ENCODE measurements at regions not wholly inside any gene's neighbourhood (a gene's known extent, or its start where the extent isn't known, plus 50 kb on each side); places are given as distances from the start of the nearest gene placed in this dataset.
A peak's percentile ranks its signal among the peaks of the same experiment; 100 is the strongest.
"Not testable (repeated sequence)": the region's sequence is repeated elsewhere in the genome, so short reads cannot be mapped to it uniquely, and the experiment has no call there.

GRCh38 chr1:232379063-232379434 lies 250.9 kb downstream of the SIPA1L2 start:
- no peak for DNase-seq

GRCh38 chr1:232378266-232379062 lies 251.5 kb downstream of the SIPA1L2 start:
- no peak for DNase-seq

DNA sequence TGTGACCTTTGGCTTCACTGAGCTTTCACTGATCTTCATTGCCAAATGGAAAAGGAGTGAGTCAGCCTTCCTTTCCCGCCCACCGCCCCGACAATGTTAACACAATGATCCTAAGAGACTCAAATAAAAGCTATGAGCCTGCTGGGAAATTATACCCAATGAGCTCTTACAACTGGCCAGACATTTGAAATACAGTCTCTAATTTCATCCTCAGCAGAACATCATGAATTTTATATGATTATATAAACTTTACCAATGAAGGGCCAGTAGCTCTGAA lies 252.5 kb downstream of the SIPA1L2 start:
- peak; percentile 59 to 73 (median 68) for DNase-seq

- no peak for DNase-seq
These were observed 253.1 kb downstream of the SIPA1L2 start for GRCh38 chr1:232376632-232377493.

DNA sequence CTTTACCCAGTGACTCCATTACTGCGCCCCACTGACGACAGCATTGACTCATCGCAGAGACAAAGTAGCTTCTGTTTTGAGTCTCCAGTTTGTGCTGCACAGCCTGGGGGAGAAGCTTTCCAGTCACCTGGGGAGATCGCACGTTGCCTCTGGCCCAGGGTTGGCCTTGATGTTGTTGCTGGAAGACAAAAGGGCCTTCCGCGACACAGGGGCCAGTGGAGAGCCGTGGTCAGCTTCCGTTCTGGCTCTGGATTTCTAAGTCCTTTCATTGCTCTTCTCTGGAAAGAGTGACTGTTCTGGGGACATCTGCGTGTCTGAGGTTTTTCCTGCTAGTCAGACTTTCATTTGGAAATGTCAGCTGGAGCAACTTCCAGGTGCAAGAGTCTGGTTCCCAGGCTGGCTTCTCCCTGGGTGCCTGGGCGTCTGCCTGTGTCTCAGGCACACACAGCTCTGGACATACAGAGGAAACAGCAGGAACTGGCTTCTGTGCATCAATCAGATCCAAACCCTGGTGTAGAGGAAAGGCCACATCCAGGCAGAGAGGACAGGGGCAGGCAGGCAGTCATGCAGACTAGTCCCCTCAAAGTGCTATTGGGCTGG lies 257.0 kb downstream of the SIPA1L2 start:
- no peak for DNase-seq

DNA sequence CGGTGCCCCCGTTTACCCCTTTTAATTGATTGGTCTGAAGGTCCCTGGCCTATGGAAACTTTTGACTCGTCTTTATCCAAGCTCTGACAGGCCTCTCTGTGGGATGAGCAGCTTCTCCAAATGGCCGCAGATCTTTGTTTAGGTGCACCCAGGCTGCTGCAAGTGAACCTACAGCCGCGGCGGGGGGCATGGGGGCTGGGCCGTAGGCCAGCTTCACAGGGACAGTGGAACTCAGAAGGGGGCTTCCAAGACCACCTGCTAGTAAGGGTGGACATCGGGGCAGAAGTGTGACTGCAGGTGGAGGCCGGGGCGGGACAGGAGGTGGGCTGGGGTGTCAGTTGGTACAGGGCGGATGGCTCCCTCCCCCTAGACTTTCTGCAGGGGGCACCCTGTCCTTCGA lies 257.5 kb downstream of the SIPA1L2 start:
- no peak for DNase-seq

DNA sequence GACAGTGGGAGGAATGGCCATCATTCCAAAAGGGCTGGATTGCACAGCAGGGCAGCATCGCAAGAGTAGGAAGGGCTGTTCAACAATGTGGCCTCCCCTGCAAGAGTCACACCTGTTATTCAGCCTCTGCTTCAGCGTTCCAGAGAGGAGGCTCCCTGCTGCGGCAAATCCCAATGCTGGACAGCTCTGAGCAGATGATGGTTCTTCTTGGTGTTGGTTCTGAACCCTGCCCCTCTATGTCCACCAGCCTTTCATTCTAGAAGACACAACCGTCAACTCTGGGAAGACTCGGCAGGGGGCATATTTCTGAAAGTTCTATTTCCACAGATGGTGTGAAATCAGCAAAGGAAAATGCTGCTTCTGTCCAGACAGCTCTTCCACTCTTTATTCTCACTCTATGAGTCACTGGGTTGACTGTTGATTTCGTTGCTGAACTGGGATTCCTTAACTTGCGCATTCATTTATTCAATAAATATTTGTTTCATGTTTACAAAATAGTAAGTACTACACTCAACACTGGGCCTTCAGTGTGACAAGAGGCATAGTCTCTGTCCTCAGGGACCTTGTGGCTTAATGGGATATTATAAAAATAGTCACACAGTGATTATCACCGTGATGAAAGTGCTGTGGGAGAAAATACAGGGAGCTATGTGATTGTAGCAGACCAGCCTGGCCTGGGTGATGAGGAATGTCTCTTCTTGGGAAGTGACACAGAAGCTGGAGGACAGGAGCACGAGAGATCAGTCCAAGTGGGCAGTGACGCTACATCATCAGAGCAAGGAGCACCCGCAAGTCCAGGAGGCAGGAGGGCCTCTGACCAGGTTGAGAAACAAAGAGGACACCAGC lies 260.3 kb downstream of the SIPA1L2 start:
- no peak for DNase-seq

DNA sequence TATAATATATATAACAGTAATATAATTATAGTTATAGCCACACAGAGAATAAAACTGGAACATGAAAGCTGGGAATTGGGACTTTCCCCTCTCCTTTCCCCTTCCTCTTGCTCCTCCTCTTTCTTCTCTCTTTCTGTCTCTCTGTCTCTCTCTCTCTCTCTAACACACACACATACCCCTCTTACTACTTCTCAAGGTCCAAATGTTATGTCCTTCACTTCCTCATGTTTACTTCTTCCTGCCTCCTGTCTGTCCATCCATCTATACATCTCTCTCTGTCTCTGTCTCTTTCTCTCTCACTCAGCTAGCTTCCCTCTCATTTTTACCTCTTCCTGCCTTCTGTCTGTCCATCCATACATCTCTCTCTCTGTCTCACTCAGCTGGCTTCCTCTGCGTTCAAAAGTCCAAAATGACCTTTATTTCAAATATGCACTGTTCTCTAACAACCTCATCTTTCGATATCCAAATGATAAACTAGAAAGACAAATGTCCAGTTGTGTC lies 261.1 kb downstream of the SIPA1L2 start:
- no peak for DNase-seq

GRCh38 chr1:232367293-232367692 lies 262.6 kb downstream of the SIPA1L2 start:
- DNase-seq, result no peak

- no peak for DNase-seq
These were observed 265.1 kb downstream of the SIPA1L2 start for GRCh38 chr1:232364654-232365382.

DNA sequence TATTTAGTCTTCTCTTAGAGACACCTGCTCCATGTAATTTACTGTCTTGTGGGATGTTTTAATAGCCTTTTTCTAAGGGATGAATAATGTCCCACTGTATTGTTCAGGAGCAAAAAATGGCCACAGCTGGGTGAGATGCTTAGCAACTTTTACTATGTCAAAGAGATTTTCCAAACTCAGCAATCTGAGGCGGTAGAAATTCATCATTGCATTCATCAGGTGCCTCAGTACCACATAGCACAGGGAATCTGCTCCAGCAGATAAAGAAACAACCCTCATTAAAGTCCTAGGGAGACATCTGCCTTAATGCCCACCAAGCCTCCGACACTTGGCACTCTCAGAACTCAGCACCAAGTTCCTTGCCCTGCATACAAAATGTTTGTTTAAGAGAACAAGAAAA lies 266.9 kb downstream of the SIPA1L2 start:
- no peak for DNase-seq

DNA sequence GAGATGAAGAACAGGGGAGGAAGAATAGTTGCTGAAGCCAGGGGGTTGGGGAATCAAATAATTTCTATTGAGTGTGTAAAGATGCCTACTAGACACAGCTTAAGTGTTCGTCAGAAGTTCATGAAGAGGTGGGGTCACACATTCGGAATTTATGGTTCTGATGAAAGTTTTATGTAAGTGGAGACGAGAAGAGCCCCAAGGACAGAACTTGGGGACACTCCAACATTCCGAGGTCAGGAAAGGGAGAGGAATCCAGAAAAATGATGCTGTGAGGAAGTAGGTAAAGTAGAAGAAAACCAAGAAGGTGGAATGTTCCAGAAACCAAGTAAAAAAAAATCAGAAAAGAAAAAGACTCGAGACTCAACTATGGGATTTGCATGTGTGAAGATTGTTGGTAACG lies 272.5 kb downstream of the SIPA1L2 start:
- no peak for DNase-seq

GRCh38 chr1:232355162-232356006 lies 274.5 kb downstream of the SIPA1L2 start:
- no peak for DNase-seq

GRCh38 chr1:232353001-232353400 lies 276.9 kb downstream of the SIPA1L2 start:
- no peak for DNase-seq

DNA sequence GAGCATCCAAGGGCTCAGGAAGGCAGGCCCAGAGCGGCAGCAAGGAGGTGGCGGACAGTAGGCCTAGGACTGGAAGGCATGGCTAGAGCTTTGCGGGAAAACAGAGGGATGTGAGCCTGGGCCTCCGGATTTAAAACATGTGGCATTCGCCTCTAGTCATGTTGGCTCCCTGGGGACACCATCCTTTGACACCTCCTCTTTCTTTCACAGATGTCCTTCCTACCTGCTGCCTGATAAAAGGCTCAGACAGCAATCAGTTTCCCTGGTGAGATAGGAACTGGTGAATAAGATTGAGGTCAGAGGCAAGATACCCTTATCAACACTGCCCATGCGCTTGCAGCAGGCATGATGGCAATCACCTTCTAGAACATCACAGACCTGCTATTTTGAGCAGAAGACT lies 277.6 kb downstream of the SIPA1L2 start:
- no peak for DNase-seq

- DNase-seq, result no peak
These were observed 278.6 kb downstream of the SIPA1L2 start for GRCh38 chr1:232351335-232351734.

GRCh38 chr1:232346844-232347243 lies 283.1 kb downstream of the SIPA1L2 start:
- no peak for DNase-seq

DNA sequence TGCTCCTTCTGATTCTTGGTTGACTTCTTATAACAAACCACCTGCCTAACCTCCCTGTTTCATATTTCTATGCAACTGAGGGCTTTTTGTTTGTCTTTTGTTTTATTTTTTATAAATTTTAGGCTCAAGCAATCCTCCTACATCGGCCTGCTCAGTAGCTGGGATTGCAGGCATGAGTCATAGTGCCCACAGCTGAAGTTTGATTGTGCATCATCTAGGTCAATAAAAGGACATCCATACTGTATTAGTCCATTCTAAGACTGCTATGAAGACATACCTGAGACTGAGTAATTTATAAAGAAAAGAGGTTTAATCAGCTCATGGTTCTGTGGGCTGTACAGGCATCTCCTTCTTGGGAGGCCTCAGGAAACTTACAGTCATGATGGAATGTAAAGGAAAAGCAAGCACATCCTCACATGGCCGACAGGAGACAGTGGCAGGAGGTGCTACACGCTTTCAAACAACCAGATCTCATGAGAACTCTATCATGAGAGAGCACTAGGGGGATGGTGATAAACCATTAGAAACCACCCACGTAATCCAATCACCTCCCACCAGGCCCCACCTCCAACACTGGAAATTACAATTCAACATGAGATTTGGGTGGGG lies 285.0 kb downstream of the SIPA1L2 start:
- DNase-seq, result no peak

- DNase-seq, result not testable (repeated sequence)
These were observed 285.7 kb downstream of the SIPA1L2 start for GRCh38 chr1:232344186-232344585.

GRCh38 chr1:232340446-232340845 lies 289.5 kb downstream of the SIPA1L2 start:
- no peak for DNase-seq
